ENCODE measurements at regions not wholly inside any gene's neighbourhood (a gene's known extent, or its start where the extent isn't known, plus 50 kb on each side); places are given as distances from the start of the nearest gene placed in this dataset.
A peak's percentile ranks its signal among the peaks of the same experiment; 100 is the strongest.
"Not testable (repeated sequence)": the region's sequence is repeated elsewhere in the genome, so short reads cannot be mapped to it uniquely, and the experiment has no call there.

DNA sequence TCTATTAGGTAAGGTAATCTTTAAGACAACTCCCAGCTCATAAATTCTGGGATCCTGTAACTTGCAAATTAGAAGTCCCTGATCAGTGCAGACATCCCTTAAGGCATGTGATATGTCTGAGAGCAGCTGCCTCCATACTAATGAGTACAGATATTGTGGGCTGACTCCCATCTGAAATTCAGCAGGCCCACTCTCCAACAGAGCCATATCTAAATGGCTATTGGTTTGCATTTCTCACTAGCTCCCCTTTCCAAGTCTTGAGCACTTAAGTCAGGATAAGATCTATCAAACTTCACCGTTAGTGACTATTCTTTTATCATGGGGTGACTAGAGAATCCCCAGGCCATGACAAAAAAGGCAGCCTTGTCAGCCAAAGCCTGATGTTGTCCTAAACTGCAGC lies 785.4 kb downstream of the IPMK start:
- no peak for DNase-seq

DNA sequence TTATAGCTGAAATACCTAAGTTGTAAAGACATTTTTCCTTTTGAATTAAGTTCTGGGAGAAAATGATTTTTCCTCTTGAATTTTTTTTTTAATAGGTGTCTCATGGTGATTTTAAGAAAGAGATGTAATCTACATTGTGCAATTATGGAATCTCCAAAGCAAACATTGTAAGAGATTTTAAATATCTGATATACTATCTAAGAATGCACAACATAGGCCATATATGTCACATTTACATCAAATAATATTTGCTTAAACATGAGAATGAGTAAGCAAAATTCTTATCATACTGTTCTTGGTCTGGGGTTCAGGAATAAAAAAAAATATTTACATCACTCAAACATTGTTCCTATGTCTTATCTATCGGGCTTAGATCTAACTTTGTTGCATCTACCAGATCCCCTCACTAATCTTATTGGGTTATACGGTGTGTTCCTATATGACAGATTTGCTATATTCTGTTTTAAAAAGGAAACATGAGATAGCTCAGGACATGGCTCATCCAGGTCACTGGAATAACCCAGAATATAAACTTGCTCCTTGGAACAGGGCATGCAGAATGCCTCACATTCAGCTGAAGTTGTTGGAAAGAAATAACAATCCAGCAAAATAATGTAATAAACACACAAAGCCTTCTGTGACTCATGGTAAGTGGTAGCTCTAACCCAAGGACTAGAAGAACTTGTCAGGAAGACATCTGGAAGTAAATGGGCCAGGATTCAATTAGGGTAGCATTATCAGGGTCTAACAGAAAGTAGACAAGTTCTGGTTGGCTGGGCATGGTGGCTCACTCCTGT lies 794.7 kb downstream of the IPMK start:
- no peak for DNase-seq

DNA sequence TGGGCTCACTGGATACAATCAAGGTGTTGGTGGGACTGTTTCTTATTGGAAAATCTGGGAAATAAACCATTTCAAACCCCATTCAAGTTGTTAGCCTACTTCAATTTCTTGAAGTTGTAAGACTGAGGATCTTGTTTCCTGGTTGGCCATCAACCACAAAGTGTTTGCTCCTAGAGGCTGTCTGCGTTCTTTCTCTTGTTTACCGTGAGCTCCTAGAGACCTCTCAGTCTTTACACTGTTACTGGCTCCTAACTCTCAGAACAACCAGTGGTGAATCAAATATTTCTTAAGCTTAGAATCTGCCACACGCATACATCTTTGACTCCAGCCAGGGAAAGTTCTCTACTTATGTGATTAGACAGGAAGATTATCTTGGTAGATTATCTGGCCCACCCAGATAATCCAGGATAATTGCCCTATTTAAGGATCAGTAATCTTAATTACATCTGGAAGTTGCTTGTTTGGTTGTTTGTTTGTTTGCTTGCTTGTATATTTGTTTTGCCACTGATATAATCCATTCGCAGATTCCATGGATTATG lies 798.7 kb downstream of the IPMK start:
- DNase-seq, result no peak

DNA sequence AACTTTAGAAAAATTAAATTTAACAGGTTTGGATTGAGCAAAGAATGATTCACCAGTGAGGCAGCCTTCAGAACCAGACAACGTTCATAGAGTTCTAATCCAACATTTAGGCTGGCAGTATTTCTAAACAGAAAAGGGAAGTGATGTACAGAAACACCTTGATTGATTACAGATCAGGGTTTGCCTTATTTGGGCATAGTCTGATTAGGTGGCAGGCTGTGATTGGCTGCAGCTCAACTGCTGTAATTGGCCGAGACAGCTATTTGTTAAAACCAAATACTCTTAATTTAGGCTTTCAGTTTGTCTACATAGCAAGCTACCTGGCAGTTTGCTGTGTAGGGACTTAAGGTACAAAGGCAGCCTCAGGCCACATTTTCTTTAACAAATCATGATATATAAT lies 802.5 kb downstream of the IPMK start:
- no peak for DNase-seq

DNA sequence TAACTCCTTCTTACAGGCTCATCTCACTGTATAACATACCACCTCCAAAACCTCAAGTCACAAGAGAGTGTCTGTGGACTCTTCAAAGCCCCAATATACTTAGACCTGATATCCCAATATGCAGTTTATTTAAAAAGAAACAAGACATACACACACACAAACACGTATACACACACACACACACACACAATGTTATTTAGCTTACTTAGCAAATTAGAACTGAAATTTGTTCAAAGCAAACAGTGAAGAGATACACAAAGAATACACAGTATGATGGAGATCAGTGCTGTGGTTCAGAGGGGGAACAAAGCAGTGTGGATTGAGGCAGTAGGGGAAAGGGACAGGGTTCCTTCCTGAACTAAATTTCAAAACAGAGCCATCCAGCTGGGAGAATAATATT lies 807.2 kb downstream of the IPMK start:
- DNase-seq, result no peak

DNA sequence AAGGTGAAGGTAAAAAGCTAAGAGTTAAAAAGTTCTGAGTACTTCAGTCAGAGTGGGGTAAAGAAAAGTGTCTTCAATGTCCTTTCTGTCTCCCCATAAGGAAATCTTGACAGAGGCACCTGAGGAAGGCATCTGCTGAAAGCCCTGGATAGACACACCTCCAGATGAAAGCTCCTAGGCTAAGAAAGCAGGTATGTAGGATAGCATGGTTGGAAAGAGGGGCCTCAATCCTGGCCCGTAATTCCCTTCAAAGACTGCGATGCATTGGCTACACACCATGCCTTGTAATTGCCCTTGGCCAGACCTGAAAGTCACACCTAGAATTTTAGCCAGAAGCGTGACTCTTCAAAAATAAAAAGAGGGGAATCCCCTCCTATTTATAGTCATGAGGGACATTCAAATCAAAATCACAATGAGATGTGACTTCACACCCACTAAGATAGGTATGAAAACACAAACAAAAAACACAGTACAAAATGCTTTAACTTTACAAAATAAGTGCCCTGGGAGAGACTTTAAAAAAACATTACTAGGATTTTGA lies 809.7 kb downstream of the IPMK start:
- no peak for DNase-seq

DNA sequence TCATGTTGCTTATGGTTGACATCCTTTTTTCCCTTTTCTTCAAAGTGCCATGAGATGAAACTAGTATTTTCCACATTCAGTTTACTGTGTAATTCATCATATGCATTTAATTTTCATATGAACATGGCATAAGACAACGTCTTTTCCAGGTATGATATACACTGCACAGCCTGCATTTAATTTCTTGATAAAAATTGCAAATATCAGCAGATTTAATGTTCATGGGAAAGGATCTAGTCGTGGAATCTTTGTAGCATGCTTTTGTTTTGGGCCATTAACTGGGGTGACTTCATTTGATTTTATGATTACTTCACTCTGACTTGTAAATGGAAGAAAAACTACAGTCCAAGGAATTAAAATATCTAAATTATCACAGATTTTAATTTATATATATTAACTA lies 837.3 kb downstream of the IPMK start:
- no peak for DNase-seq

DNA sequence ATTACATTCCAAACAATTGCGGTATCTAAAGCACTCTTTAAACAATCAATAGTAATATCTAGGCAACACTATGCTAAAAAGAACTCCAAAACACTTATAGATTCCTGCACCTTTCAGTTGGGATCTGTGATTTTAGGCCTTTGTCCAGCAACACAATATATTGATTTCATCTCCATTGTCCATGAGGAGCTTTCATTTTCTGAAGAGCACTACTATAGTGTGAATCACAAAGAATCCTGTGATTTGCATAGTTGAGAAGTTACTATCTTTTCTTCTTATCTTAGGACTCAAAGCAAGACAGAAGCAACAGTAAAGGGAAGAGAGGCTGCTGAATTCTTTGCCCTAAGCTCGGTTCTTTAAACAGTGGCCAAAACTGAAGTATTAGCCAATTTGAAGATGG lies 846.8 kb downstream of the IPMK start:
- no peak for DNase-seq

DNA sequence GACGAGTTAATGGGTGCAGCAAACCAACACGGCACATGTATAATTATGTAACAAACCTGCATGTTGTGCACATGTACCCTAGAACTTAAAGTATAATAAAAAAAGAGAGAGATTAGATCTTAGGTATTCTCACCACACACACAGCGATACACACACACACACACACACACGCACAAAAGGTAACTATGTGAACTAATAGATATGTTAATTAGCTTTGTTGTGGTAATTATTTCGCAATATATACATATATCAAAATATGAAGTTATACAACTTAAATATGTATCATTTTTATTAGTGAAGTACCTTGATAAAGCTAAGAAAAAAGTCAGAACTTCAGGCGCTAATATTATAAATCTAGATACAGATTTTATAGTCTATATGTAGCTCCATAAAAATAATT lies 849.2 kb downstream of the IPMK start:
- DNase-seq, result no peak

DNA sequence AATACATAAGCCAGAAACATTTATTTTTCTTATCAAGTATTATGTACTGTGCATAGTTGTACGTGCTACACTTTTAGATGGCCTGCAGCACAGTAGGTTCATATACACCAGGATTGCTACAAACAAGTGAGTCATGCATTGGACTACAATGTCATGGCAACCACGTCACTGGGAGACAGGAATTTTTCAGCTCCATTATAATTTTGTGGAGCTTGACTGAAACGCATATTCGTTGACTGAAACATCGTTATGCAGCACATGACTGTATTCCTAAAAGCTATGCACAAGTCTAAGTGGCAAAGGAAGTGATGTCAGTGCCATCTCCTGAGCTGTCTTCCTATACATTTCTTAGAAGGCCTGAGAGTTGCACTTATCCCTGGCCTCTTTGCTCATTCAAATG lies 871.8 kb downstream of the IPMK start:
- no peak for DNase-seq

DNA sequence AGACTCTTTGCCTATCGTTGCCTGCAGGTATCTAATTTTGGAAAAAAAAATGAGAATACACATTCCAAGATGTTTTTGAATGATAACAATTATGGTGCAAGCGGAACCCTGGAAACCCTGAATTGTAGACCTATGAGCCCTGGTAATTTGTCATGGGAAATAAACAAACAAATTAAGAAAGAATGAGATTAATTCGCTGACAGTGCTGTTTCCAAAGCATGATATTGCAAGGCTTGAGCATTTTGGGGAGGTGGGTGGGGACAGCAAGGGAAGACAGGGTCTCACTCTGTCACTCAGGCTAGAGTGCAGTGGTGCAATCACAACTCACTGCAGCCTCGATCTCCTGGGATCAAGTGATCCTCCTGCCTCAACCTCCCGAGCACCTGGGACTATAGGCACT lies 900.3 kb downstream of the IPMK start:
- no peak for DNase-seq

DNA sequence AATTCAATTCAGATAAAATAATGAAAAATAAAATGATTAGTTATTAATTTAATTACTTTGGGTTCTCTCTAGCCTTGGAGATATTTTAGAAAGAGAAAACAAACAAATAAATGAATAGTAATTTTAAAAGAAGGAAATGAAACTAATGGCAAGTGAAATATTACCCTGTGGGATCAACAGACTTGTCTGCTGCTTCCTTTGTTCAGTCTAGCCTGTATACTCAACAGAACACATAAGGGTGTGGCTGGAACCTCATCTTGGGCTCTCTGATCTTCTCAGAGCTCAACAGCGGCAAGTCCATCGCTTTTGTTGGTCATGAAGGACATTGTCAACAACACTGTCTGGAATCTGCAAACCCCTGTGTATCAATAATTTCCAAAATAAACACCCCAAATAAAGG lies 904.9 kb downstream of the IPMK start:
- no peak for DNase-seq

DNA sequence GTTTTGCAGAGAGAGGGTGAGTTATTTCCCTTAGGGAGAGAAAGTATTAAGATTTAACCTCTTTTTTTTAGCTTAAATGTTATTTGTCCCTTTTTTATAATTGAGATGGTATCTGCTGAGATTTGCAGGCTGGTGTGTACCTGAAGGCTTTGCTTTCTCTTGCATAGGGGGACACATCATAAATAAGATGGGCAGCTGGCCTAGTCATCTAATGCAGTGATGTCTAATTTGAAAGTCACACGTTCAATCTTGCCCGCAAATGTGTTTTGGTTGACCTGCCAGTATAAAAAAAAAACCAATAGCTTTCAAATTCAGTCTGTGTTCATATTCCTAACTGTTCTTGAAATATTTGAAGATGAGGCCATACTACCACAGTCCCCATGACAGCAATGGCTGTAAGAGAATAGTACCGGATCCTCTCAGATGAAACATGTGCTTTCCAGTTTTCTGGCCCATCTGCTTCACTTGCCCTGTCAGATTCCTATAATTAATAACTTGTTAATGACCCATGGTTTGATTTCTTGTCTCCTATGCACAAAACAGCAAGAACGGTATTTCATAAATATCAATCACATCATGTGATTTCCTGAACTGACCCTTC lies 914.2 kb downstream of the IPMK start:
- no peak for DNase-seq

DNA sequence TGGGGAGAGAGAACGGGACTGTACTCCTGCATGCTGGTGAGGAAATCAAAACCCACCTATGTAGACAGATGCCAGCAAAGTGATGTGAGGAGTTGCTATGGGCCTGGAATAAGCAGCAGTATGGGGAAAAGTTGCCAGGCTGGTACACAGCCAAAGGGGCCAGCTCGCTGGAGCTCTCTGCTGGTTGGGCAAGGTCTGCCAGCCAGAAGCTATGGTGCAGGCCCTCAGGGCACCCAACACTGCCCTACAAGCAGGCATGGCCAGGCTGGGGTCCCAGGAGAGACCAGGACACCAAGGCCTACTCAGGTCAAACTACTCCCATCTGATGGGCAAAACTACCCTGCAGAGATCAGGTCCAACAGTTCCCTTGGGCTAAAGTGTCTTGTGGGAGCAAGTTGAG lies 916.6 kb downstream of the IPMK start:
- no peak for DNase-seq

DNA sequence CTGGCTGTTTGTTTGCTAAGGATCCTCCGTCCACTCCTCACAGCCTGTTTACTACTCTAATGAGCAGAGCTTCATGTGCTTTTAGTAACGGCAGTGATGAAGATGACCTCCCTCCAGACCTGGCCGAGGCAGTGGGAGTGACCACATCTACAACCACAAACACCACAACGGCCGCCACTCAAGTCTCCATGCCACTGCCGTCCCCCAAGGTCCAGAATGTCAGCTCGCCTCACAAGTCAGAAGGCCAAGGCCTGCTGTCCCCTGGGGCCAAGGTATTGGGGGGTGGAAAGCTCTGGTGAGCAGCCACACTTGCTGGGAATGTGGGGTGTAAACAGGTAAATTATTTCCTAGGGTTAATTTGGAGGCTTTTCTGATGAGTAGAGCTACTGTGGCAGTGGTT lies 926.4 kb downstream of the IPMK start:
- no peak for DNase-seq

DNA sequence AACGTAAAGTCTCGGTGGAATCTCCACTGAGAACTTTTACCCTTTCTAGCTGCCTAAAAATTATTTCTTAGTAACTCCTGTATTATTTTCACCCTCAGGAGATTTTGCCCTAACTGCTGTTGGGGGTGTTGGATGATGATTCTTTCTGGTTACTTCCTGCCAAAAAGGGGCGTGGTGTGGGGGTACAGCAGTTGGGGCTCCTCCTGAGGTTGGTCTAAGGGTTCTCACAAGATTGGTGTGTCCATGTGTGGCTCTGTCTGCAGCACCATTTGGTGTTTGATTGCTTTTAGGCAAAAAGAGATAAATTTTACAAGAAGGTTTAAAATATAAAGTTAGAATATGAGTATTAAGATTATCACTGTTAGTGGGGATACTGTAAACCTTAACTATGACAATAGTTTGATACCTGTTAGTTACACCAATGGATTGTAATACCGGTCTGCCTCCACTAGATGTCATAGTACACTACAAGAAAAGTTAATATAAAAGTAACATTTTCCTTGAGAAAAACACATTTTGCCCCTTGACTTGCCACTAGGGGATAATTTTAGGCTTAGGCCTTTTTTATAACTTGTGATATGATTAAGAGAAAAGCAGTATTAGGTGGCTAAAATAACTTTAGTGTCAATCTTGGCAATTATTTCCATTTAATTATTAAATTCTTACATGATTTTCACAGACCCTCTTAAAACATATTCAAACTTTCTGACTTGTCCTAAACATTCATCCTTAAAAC lies 928.7 kb downstream of the IPMK start:
- peak in 1 of 5 donors; percentile 8 for DNase-seq

DNA sequence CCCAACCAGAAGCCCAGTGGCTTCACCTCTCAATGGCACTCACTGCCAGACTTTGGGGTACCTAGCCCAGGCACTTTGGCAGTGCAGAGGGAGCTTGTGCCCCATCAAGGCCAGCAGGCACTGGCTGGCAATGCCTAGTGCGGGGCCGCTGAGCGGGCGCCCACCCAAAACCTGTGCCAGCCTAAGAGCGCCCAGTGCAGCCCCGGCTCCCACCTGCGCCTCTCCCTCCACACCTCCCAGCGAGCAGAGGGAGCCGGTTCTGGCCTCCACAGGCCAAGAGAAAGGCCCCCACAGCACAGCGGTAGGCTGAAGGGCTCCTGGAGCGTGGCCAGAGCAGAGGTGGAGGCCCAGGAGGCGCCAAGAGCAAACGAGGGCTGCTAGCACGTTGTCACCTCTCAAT lies 930.8 kb downstream of the IPMK start:
- no peak for DNase-seq

DNA sequence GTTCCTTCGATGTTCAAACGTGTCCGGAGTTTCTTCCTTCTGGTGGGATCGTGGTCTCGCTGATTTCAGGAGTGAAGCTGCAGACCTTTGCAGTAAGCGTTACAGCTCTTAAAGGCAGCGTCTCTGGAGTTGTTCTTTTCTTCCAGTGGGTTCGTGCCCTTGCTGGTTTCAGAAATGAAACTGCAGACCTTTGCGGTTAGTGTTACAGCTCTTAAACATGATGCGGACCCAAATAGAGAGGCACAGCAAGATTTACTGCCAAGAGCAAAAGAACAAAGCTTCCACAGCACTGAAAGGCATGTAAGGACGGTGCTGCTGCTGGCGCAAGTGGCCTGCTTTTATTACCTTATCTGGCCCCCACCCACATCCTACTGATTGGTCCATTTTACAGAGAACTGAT lies 931.4 kb downstream of the IPMK start:
- no peak for DNase-seq

DNA sequence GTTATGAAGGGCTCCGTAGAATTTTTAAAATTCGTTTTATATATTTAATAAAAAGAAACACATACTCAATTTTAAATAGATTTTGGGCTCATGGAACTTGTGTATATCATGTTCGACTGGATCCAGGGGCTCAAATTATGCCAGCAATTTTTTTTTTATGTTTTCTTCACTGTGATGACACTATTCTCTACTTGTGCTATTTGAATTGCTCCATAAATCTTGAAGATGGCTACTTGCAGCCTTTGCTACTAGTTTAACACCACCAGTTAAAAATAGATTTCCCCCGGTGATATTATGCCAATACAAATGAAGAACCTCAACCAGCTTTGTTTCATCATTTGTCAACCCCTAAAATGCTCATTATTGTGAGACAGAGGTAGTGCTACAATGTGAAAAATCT lies 933.2 kb downstream of the IPMK start:
- DNase-seq, result no peak

DNA sequence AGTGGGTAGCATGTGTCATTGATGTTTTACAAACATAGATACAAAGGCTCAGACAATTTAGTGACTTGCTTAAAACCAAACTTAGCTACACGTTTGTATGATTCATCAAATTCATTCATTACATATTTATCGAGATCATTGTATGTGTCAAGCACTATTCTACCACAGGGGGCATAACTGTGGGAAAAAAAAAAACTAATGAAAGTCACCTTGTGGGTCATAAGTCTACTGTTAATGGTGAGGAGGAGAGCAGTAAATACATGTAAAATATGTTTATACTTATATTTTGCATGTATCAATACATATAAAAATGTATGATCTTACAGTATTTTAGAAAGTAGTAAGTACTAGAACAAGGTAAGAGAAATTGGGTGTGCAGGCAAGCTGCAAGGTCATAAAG lies 933.8 kb downstream of the IPMK start:
- DNase-seq, result no peak

DNA sequence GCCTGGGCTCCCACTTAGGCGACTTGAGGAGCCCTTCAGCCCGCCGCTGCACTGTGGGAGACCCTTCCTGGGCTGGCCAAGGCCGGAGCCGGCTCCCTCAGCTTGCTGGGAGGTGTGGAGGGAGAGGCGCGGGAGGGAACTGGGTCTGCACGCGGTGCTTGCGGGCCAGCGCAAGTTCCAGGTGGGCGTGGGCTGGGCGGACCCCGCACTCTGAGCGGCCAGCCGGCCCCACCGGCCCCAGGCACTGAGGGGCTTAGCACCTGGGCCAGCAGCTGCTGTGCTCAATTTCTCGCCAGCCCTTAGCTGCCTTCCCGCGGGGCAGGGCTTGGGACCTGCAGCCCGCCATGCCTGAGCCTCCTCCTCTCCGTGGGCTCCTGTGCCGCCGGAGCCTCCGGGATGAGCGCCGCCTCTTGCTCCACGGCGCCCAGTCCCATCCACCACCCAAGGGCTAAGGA lies 946.3 kb downstream of the IPMK start:
- not testable (repeated sequence) for DNase-seq

DNA sequence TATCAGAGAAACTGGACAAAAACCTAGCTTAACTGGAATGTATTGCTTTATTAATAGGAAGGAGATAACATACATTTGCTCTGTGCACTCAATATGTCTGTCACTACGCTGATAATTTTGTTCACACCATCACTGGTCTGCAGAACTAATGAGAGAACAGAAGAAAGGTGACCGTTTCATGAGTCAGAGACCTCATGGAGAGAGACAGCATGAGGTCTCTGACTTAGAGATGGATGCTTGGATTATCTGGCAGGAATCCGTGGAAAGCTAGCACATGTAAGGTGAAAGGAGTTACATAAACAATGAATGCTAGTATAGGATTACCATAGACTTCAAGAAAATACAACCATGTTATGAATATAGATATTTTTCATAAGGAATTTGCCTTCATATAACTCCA lies 947.3 kb downstream of the IPMK start:
- DNase-seq, result no peak

DNA sequence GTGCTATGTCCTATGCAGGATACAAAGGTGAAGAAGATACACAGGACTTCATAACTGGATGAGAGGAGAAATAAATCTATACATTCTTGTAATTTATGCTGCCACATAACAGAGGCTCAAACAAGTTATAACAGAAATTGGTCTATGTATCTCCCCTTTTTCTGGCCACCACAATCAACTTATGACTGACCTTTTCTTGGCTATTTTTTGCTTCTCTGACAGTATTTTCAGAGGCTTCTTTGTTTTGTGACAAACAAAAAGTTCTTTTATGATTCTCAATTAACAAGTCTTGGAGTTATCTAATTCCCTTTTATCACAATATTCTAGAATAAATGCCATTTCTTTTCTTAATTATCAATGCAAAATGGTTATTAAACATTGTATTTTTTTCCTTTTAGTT lies 953.0 kb upstream of the ZWINT start:
- DNase-seq, result no peak

DNA sequence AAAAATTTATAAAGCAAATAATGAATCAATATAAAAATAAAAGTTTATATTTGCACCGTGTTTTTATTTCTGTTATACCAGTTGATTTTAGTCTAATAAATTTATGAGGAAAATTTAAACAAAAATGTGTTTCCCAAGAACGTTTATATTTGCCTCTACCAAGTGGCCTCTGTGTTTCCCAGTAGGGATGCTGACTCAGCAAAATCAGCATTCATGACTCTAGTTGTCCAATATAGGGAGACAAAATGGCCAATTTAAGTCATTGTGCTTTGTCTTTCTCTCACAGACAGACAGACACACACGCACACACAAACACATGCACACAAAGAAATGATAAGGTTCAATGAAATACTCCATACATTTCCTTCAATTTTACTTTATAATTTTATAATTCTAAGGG lies 942.5 kb upstream of the ZWINT start:
- DNase-seq, result no peak

Measured in T-helper 1 cell (primary cell).